ENCODE measurements at regions not wholly inside any gene's neighbourhood (a gene's known extent, or its start where the extent isn't known, plus 50 kb on each side); places are given as distances from the start of the nearest gene placed in this dataset.

GRCh38 chr2:4139316-4139715 lies 435.9 kb downstream of the DCDC2C start:
- DNase-seq (ENCODE audit: low spot score), result no peak
- no peak for TF ChIP-seq CTCF (IDR thresholded peaks at IDR 0.05; ENCODE audit: extremely low read depth, missing control alignments)

GRCh38 chr2:4139731-4140130 lies 436.4 kb downstream of the DCDC2C start:
- no peak for DNase-seq (ENCODE audit: low spot score)
- TF ChIP-seq CTCF (IDR thresholded peaks at IDR 0.05; ENCODE audit: extremely low read depth, missing control alignments), result no peak

GRCh38 chr2:4140281-4140970 lies 437.1 kb downstream of the DCDC2C start:
- TF ChIP-seq CTCF (IDR thresholded peaks at IDR 0.05; ENCODE audit: extremely low read depth, missing control alignments), result no peak
- no peak for DNase-seq (ENCODE audit: low spot score)

- no peak for DNase-seq (ENCODE audit: low spot score)
- TF ChIP-seq CTCF (IDR thresholded peaks at IDR 0.05; ENCODE audit: extremely low read depth, missing control alignments), result no peak
These were observed 441.4 kb downstream of the DCDC2C start for GRCh38 chr2:4144731-4145130.

- no peak for TF ChIP-seq CTCF (IDR thresholded peaks at IDR 0.05; ENCODE audit: extremely low read depth, missing control alignments)
- no peak for DNase-seq (ENCODE audit: low spot score)
These were observed 448.1 kb downstream of the DCDC2C start for GRCh38 chr2:4151521-4151920.

GRCh38 chr2:4152051-4152450 lies 448.7 kb downstream of the DCDC2C start:
- TF ChIP-seq CTCF (IDR thresholded peaks at IDR 0.05; ENCODE audit: extremely low read depth, missing control alignments), result no peak
- DNase-seq (ENCODE audit: low spot score), result no peak

GRCh38 chr2:4168834-4169233 lies 465.5 kb downstream of the DCDC2C start:
- no peak for DNase-seq (ENCODE audit: low spot score)
- no peak for TF ChIP-seq CTCF (IDR thresholded peaks at IDR 0.05; ENCODE audit: extremely low read depth, missing control alignments)

Data from GM20000 (cell line).